ENCODE measurements at regions not wholly inside any gene's neighbourhood (a gene's known extent, or its start where the extent isn't known, plus 50 kb on each side); places are given as distances from the start of the nearest gene placed in this dataset.
A peak's percentile ranks its signal among the peaks of the same experiment; 100 is the strongest.

DNA sequence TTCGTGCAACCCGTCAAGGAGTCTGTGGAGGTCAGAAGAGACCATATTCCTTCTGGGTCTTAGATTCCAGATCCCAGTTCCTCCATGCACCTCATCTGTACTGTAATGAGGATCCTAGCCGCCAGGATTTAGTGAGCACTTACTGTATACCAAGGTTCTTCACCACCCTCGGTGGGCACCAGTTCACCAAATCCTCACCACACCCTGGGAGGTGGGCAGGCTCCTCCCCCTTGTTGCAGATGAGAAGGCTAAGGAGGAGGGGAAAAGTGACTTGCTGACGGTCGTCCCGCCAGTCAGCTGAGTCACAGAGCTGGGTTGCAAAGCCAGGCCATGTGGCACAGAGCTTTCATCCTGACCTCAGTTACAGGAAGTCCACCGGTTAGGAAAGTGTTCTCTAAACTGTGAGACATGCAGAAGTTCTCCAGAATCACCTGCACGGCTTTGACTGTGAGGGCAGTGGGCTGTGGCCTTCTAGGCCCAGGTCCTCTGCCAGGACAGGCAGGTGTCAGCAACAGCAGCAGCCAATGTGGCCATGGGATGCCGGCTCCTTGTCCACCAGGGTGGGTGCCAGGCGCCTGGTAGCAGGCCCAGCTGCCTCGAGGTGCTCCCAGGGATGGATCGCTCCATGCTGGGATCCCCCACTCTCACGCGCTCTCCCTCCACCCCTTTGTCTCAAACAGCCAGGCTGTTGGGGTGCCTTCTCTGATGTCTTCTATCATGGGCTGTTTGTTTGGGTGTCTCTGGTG lies 240.3 kb upstream of the GSE1 start:
- Mint-ChIP-seq H3K27me3 (ENCODE audit: low read depth) (no peaks in the 10 kb centered on the region), H3K36me3 (ENCODE audit: low read depth) (no peaks in the 10 kb centered on the region), H3K4me3 (ENCODE audit: unreplicated experiment) (no peak overlapping the region), H3K9me3 (ENCODE audit: low read depth) (no peaks in the 10 kb centered on the region), H3K27ac (ENCODE audit: unreplicated experiment) (peak overlapping the region; percentile 1), H3K4me1 (ENCODE audit: low read depth) (peaks cover 15% of the 10 kb centered on the region)
- DNase-seq (ENCODE audit: low spot score) = no peak
- TF ChIP-seq, protein P1, sequence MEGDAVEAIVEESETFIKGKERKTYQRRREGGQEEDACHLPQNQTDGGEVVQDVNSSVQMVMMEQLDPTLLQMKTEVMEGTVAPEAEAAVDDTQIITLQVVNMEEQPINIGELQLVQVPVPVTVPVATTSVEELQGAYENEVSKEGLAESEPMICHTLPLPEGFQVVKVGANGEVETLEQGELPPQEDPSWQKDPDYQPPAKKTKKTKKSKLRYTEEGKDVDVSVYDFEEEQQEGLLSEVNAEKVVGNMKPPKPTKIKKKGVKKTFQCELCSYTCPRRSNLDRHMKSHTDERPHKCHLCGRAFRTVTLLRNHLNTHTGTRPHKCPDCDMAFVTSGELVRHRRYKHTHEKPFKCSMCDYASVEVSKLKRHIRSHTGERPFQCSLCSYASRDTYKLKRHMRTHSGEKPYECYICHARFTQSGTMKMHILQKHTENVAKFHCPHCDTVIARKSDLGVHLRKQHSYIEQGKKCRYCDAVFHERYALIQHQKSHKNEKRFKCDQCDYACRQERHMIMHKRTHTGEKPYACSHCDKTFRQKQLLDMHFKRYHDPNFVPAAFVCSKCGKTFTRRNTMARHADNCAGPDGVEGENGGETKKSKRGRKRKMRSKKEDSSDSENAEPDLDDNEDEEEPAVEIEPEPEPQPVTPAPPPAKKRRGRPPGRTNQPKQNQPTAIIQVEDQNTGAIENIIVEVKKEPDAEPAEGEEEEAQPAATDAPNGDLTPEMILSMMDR (IDR thresholded peaks at IDR 0.05) = no peak

DNA sequence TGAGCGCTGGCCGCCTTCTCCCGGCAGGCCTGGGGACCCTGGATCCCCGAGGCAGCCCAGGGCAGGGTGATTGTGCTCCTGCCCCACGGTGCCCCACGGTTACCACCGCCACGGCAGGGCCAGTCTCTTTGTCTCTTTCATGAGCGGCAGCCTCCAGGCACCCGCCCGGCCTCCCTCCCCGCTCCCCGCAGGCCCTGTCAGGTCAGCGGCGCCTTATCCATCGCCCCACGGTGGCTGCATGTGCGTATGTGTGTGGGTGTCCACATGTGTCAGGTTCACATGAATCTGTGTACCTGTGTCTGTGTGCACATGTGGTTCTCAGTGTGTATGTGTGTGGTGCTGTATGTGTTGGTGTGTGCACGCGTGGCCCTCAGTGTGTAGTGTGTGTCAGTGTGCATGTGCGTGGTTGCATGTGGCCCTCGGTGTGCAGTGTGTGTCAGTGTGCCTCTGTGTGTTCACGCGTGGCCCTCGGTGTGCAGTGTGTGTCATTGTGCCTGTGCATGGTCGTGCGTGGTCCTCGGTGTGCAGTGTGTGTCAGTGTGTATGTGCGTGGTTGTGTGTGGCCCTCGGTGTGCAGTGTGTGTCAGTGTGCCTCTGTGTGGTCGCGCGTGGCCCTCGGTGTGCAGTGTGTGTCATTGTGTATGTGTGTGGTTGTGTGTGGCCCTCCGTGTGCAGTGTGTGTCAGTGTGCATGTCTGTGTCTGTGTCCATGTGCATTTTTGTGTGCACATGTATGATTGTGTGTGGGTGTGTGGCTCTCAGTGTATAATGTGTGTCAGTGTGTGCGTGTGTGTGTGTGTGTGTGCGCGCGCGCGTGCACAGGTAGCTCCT lies 239.2 kb upstream of the GSE1 start:
- Mint-ChIP-seq H3K4me1 (ENCODE audit: low read depth) (peaks cover 15% of the 10 kb centered on the region), H3K9me3 (ENCODE audit: low read depth) (no peaks in the 10 kb centered on the region), H3K27ac (ENCODE audit: unreplicated experiment) (no peak overlapping the region), H3K4me3 (ENCODE audit: unreplicated experiment) (no peak overlapping the region), H3K27me3 (ENCODE audit: low read depth) (no peaks in the 10 kb centered on the region), H3K36me3 (ENCODE audit: low read depth) (no peaks in the 10 kb centered on the region)
- no peak for DNase-seq (ENCODE audit: low spot score)
- TF ChIP-seq, protein P1 (IDR thresholded peaks at IDR 0.05) = no peak

DNA sequence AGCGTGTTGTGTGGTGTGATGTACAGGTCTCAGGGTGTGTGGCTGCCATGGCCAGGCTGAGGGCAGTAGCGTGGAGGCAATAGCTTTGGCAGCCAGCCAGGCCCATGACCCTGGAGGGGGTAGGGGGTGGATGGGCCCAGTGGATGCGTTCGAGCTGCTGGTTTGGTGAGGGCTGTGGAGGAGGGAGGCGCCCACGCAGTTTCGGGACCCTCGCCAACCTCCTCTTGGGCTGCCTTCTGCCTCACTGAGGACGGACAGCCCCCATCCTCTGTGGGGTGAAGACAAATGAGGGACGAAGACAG lies 238.6 kb upstream of the GSE1 start:
- TF ChIP-seq, protein P1 (IDR thresholded peaks at IDR 0.05) = no peak
- peaks cover 15% of the 10 kb centered on the region for H3K4me1 Mint-ChIP-seq (ENCODE audit: low read depth)
- no peaks in the 10 kb centered on the region for H3K36me3 Mint-ChIP-seq (ENCODE audit: low read depth)

DNA sequence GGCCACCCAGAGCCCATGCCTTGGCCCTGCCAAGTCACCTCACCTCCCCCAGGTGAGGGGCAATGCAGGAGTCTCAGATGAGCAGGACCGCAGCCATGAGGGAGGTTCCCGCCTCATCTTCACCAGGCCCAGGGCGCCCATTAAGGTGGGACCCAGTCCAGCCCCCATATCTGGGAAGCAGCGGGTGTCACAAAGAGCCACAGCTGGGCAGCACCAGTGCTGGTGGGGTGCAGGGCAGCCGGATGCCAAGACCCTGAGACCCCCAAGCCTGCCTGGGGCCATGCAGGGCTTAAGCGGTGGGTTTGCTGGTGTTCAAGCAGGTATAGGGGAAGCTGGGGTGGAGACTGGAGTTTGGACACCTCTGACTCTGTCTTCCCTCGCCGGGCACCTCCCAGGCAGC lies 237.8 kb upstream of the GSE1 start:
- no peaks in the 10 kb centered on the region for H3K36me3 Mint-ChIP-seq (ENCODE audit: low read depth)
- H3K27me3 Mint-ChIP-seq (ENCODE audit: low read depth) = no peaks in the 10 kb centered on the region
- H3K9me3 Mint-ChIP-seq (ENCODE audit: low read depth) = no peaks in the 10 kb centered on the region
- no peak overlapping the region for H3K27ac Mint-ChIP-seq (ENCODE audit: unreplicated experiment)
- H3K4me3 Mint-ChIP-seq (ENCODE audit: unreplicated experiment) = no peak overlapping the region
- no peak for DNase-seq (ENCODE audit: low spot score)
- peaks cover 12% of the 10 kb centered on the region for H3K4me1 Mint-ChIP-seq (ENCODE audit: low read depth)
- TF ChIP-seq, protein P1 (IDR thresholded peaks at IDR 0.05) = no peak

More for the DNA sequence above, 238.6 kb upstream of the GSE1 start:
- no peak overlapping the region for H3K4me3 Mint-ChIP-seq (ENCODE audit: unreplicated experiment)
- no peaks in the 10 kb centered on the region for H3K9me3 Mint-ChIP-seq (ENCODE audit: low read depth)
- no peaks in the 10 kb centered on the region for H3K27me3 Mint-ChIP-seq (ENCODE audit: low read depth)
- H3K27ac Mint-ChIP-seq (ENCODE audit: unreplicated experiment) = no peak overlapping the region
- DNase-seq (ENCODE audit: low spot score) = no peak

DNA sequence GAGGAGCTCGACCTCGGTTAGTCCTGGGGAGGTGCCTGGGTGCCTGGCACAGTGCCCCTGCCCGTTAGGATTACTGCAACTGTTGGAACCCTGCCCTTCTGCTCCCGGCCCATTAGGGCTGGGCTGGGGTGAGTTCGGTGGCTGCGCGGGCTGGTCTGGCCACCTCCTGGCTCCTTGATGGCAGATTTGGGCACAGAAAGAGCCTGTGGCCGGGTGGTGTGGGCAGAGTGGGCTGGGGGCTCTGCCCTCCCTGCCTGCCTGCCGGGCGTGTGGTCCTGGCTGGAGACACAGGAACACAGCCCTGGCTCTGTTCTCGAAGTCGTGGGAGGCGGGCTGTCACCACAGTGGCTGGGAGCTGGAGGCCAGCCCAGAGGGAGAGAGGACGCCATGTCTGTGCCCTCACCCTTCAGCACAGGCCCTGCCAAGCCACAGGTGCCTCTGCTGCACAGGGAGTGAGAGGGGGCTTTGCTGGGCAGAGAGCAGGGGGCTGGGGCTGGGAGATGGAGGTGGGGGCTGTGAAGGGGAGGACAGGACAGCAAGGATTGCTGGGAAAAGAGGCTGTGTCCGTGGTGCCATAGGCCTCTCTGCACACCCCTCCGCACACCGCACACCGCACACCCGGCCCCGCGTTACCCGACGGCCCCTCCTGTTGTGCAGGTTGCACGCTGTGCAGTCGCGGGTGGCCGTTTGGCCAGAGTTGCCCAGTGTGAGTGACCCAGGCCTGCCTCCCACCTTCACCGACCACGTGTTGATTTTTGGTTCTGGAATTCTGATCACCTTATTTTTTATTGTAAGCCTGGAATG lies 236.6 kb upstream of the GSE1 start:
- TF ChIP-seq, protein P1 (IDR thresholded peaks at IDR 0.05) = no peak
- H3K9me3 Mint-ChIP-seq (ENCODE audit: low read depth) = no peaks in the 10 kb centered on the region
- H3K36me3 Mint-ChIP-seq (ENCODE audit: low read depth) = no peaks in the 10 kb centered on the region

More for the DNA sequence above, 236.6 kb upstream of the GSE1 start:
- H3K27ac Mint-ChIP-seq (ENCODE audit: unreplicated experiment) = no peak overlapping the region
- no peak for DNase-seq (ENCODE audit: low spot score)
- H3K27me3 Mint-ChIP-seq (ENCODE audit: low read depth) = no peaks in the 10 kb centered on the region
- no peak overlapping the region for H3K4me3 Mint-ChIP-seq (ENCODE audit: unreplicated experiment)
- H3K4me1 Mint-ChIP-seq (ENCODE audit: low read depth) = peaks cover 8% of the 10 kb centered on the region

All from chondrocyte (in vitro differentiated cells).